SW 1271 (cell line): ENCODE measurements at regions not wholly inside any gene's neighbourhood (a gene's known extent, or its start where the extent isn't known, plus 50 kb on each side); places are given as distances from the start of the nearest gene placed in this dataset.
"Not testable (repeated sequence)": the region's sequence is repeated elsewhere in the genome, so short reads cannot be mapped to it uniquely, and the experiment has no call there.

ENCODE experiments used
- DNase-seq, 2 experiments: peaks; one replicate each; lab custom pipeline; 2025; lab: John Stamatoyannopoulos, UW

DNA sequence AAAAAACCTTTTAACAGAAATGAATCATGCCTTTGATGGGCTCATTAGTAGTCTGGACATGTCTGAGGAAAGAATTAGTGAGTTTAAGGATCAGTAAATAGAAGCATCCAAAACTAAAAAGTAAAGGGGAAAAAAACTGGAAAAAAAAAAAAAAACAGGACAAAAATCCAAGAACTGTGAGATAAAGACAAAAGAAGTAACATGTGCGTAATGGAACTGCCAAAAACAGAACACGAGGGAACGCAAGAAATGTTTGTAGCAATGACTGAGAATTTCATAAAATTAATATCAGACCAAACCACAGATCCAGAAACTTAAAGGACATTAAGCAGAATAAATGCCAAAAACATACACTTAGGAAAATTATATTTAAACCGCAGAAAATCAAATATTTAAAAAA, 77.4 kb downstream of the MS4A13 start:
- no peak for DNase-seq

DNA sequence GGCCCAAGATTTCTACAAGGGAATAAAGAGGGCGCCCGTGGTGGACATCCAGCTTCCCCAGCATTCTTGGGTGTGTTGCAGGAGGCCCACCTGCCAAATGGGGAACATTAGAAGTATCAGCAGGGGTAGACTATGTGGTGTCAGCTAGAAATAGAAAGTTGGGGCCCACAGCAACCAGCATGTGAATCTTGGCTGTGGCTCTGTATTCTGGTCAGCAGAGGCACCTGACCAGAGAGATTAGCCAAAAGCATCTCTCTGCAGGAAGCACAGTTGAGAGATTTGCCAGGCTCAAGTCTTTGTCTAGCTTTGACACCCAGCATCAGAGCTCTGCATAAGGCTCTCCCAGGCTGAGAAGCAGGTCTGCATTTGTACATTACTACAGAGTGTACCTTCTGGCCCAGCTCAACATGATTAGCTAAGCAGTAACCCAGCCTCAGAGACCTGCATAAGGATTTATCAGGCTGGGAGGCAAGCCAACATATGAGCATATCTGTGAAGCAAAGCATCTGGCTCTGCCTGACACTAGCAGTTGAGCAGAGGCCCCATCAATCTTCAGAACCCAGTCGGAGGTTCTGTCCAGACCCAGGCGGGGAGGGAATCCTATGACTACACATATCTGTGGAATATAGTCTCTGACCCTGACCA, 79.9 kb downstream of the MS4A13 start:
- DNase-seq, result no peak

DNA sequence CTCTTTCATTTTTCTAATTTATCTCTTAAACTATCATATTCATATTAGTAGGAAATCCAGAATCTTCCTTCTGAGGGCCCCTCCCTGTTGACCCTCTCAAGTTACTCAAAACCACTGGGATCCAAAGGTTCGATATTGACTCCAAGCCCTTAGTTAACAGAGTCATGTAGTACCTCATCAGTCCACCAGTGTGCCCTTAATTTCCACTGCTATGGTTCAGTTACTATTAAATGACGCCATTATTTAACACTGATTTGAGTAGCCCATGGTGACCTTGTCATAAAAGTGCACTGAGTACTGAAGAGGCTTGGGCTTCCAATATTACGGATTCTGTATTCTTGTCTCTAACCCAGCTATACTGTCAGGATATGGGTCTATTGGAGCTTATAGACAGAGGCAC, 91.9 kb upstream of the MS4A8 start:
- no peak for DNase-seq

DNA sequence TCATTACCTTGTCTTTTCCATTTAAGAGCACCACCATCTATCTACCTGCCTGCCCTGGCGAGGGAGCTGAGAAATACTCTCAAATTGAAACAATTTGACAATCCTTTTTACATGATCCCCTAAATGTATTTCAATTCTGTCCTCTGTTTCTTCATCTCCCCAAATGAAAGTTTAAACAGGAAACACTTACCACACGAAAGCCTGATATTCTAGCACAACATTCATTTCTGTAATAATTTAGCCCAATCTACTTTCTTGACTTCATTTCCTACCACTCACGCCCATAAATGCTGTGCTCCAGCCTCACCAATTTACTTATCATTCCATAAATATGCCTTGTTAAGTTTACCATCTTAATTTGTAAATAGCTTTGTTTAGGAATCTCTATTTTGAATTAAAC, 89.8 kb upstream of the MS4A8 start:
- no peak for DNase-seq

DNA sequence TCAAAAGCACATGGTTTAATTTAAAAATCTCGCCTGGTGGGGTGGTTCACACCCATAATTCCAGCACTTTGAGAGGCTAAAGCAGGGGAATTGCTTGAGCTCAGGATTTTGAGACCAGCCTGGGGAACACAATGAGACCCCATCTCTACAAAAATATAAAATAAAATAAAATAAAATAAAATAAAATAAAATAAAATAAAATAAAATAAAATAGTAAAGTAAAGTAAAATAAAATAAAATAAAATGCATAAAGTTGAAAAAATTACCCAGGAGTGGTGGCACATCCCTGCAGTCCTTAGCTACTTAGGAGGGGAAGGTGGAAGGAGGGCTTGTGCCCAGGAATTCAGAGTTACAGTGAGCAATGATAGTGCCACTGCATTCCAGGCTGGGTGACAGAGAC, 88.7 kb upstream of the MS4A8 start:
- DNase-seq, result no peak

DNA sequence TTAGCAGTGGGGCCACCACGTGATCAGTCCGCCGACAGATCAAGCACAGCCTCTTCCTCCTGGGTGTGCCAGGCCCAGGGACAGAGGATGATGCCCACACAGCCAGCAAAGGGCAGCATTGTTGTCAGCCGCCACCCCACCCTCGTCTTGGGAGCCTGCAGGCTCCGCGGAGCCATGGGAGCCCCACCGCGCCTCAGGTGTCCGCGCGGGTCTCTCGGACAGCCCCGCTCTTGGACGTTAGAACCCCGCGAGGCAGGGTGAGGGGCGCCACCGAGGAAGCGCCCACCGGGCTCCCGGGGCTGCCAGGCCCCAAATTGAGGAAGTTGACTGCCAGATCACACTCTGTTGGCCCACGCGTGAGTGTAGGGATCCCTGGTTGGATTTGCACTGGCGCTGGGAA, 83.9 kb upstream of the MS4A8 start:
- DNase-seq, result no peak

DNA sequence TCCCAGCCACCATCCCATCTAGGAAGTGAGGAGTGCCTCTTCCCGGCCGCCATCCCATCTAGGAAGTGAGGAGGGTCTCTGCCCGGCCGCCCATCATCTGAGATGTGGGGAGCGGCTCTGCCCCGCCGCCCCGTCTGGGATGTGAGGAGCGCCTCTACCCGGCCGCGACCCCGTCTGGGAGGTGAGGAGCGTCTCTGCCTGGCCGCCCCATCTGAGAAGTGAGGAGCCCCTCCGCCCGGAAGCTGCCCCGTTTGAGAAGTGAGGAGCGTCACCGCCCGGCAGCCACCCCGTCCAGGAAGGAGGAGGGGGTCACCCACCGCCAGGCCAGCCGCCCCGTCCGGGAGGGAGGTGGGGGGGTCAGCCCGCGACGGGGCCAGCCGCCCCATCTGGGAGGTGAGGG, 77.5 kb upstream of the MS4A8 start:
- not testable (repeated sequence) for DNase-seq

DNA sequence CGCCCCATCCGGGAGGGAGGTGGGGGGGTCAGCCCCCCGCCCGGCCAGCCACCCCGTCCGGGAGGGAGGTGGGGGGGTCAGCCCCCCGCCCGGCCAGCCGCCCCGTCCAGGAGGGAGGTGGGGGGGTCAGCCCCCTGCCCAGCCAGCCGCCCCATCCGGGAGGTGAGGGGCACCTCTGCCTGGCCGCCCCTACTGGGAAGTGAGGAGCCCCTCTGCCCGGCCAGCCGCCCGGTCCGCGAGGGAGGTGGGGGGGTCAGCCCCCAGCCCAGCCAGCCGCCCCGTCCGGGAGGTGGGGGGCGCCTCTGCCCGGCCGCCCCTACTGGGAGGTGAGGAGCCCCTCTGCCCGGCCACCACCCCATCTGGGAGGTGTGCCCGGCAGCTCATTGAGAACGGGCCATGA, 76.6 kb upstream of the MS4A8 start:
- DNase-seq, result not testable (repeated sequence)

DNA sequence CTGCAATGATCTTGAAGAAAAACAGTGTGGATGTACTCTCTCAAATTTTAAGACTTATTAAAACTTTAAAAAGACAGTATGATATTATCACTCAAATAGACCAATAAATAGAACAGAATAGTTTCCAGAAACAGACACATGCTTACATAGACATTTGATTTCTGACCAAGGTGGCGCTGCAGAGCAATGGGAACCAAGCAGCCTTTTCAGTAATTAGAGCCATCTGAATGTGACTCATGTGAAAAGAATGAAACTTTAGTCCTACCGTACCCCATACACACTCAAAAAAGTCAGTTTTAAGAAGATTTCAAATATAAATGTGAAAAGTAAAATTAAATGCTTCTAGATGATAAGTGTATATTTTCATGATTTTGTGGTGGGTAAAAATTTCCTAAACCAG, 74.2 kb upstream of the MS4A8 start:
- peak in 1 of 2 experiments; percentile 36 for DNase-seq

DNA sequence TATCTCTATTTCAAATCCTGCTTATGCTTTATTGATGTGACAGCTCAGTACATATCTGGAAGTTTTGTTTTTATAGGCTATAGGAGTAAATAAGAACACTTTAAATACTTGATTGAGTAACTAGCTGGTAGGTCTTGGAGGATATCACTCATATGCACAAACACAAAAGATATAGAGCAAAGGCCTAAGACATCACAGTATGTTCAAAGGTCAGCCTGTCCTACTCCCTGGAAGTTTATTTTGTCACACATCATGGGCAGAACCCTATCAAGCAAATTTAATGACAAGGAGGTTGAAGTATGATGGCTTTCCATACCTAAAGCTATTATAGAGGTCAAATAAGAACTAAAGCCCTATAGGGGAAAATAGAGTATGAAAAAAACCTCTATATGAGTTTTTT, 70.0 kb upstream of the MS4A8 start:
- no peak for DNase-seq

DNA sequence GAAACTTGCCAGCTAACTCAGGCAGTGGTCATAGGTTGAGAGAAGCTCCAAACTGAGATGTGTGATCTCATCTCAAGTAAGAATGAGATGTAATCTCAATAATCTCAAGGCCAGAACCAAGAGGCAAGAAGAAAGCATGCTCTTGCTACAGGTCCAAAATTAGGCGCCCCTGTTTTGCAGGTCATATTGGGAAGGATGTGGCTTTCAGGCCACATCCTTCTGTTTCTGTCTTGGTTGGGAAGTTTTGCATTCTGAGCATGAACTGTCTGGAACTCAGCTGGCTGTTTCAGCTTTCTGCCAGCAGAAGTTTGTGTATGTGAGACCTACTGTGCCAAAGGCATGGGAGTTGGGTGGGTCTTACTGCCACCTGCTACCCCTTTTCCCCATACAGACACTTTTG, 67.5 kb upstream of the MS4A8 start:
- DNase-seq, result no peak

DNA sequence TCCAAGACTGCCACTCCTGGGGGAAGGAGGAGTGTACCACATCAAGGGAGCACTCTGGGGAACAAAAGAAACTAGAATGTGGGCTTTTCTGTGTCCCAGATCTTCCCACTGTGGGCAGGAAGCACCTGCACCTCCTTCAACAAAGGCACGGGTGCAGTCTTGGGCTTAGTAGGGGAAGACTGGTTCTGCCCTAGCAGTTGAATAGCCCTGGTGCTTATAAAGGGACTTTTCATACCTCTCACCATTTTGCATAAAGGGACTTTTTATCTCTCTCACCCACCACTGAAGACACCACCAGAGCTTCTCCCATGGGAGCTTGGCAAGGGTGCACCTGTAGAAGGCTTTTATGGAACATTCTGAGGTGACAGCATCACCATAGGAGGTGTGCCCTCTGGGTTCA, 65.8 kb upstream of the MS4A8 start:
- DNase-seq, result no peak

DNA sequence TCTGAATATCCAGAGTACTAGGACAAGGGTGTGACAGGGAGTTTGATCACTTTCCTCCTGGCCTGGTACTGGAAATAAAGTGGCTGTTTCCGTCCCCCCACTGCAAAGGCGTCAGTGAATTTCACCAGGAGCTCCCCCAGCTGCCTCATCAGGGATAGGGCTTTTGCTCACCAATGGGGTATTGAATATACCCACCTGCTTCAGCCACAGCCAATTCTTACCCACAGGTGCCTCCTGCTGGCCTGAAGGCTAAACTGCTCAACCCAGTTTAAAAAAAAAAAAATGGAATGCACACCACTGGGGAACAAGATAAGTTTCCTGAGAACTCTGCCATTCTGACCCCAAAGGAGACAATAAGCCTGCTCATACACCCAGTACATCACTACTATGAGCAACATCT, 65.3 kb upstream of the MS4A8 start:
- no peak for DNase-seq

DNA sequence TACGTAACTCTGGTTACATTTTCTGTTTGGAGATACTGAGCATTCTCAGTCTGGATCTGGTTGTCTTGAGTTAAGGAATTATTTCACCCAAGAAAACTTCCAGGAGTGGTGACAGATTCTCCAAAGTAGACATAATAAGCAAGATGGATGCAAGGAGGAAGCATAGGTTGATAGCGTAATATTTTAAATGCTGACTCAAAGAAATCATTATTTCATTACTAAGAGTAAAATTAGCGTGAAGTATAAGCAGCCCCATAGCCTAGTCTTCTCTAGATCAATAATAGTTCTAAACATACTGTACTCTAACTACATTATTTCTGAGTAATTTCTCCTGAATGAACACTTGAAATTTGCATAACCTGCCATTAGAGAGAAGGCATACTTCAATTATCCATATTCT, 57.5 kb upstream of the MS4A8 start:
- DNase-seq, result no peak

DNA sequence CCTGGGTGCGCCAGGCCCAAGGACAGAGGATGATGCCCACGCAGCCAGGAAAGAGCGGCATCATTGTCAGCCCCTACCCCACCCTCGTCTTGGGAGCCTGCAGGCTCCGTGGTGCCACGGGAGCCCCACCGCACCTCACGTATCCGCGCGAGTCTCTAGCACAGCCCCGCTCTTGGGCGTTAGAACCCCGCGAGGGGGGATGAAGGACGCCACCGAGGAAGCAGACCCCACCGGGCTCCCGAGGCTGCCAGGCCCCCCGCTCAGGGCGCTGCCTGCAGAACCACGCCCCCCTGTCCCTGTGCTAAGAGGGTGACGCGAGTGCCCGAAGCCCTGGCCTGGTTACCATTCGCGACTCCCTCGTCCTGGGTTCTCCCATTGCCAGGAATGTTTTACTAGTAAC, 52.3 kb upstream of the MS4A8 start:
- no peak for DNase-seq
